Prostate gland (tissue), 2 donors: ENCODE measurements at regions not wholly inside any gene's neighbourhood (a gene's known extent, or its start where the extent isn't known, plus 50 kb on each side); places are given as distances from the start of the nearest gene placed in this dataset.

ENCODE experiments used
- DNase-seq: peaks from one replicate; pipeline ENCODE4 v3.0.0-alpha.2; 2019; ENCODE audit warnings: low spot score
- H3K27ac ChIP-seq, 2 donors: fragments of 200-600 bp; sonication (generic); 2 replicates each; pipeline ENCODE4 v1.5.1; 2017 to 2019
- H3K27me3 ChIP-seq: fragments of 200-600 bp; sonication (generic); replicated peaks from 2 replicates; pipeline ENCODE4 v1.5.1; 2019; ENCODE audit not compliant: insufficient read depth
- H3K36me3 ChIP-seq, 2 donors: fragments of 200-600 bp; sonication (generic); 1 replicate in 1 of 2; 2 replicates in 1 of 2; pipeline versions ENCODE4 v1.5.1 to v1.8.1; 2017 to 2019
- H3K4me1 ChIP-seq: fragments of 200-600 bp; sonication (generic); replicated peaks from 2 replicates; pipeline ENCODE4 v1.5.1; 2019
- H3K4me3 ChIP-seq, 2 donors: fragments of 200-600 bp; sonication (generic); 2 replicates each; pipeline ENCODE4 v1.5.1; 2017 to 2019
- H3K9me3 ChIP-seq: fragments of 200-600 bp; sonication (generic); 2 replicates; pipeline ENCODE4 v1.5.1; 2017
- POLR2A ChIP-seq: fragments of 450-650 bp; IDR thresholded peaks from one replicate; pipeline ENCODE4 v1.6.1; 2016; ENCODE audit warnings: antibody characterized with exemption, mild to moderate bottlenecking
- POLR2AphosphoS5 ChIP-seq: sonication (generic); formaldehyde crosslinking; IDR thresholded peaks from one replicate; pipeline ENCODE4 v1.6.1; 2017; ENCODE audit warnings: antibody characterized with exemption
- WGBS: methylation state at CpG from one replicate; pipeline ENCODE4 v1.1.5; 2018; 5-methylcytosine and 5-hydroxymethylcytosine counted together
- intact Hi-C: fragments of 100-400 bp; cut with DNase I; formaldehyde crosslinking; loops from one replicate; pipeline ENCODE4 v1.14.2; 2022
- TF ChIP-seq, protein P1 (sequence below), 4 experiments: fragments of 200-600 bp in 2 of 4; fragments of 450-650 bp in 2 of 4; sonication (generic) in 2 of 4; IDR thresholded peaks; 1 replicate in 3 of 4; 2 replicates in 1 of 4; pipeline ENCODE4 v1.5.1; 2016 to 2019; ENCODE audit warnings: antibody characterized with exemption in 4 of 4, mild to moderate bottlenecking in 2 of 4, moderate library complexity in 2 of 4

GRCh38 chr22:49100316-49100715, 727.4 kb downstream of the BRD1 start:
- 96% methylated on average over 4 of the region's 9 CpGs for WGBS
- no peak overlapping the region for H3K4me3 ChIP-seq
- H3K9me3 ChIP-seq: no peaks in the 10 kb centered on the region
- TF ChIP-seq POLR2AphosphoS5 (no peak), POLR2A (no peak)
- TF ChIP-seq, protein P1, sequence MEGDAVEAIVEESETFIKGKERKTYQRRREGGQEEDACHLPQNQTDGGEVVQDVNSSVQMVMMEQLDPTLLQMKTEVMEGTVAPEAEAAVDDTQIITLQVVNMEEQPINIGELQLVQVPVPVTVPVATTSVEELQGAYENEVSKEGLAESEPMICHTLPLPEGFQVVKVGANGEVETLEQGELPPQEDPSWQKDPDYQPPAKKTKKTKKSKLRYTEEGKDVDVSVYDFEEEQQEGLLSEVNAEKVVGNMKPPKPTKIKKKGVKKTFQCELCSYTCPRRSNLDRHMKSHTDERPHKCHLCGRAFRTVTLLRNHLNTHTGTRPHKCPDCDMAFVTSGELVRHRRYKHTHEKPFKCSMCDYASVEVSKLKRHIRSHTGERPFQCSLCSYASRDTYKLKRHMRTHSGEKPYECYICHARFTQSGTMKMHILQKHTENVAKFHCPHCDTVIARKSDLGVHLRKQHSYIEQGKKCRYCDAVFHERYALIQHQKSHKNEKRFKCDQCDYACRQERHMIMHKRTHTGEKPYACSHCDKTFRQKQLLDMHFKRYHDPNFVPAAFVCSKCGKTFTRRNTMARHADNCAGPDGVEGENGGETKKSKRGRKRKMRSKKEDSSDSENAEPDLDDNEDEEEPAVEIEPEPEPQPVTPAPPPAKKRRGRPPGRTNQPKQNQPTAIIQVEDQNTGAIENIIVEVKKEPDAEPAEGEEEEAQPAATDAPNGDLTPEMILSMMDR (IDR thresholded peaks at IDR 0.05): no peak
- H3K27ac ChIP-seq: no peak overlapping the region
- DNase-seq: no peak
- intact Hi-C loops: no loop called here
- H3K27me3 ChIP-seq: peaks cover 18% of the 10 kb centered on the region
- no peaks in the 10 kb centered on the region for H3K4me1 ChIP-seq
- no peaks in the 10 kb centered on the region for H3K36me3 ChIP-seq

- Histone ChIP-seq H3K9me3 (no peaks in the 10 kb centered on the region), H3K36me3 (no peaks in the 10 kb centered on the region), H3K4me3 (no peak overlapping the region), H3K4me1 (no peaks in the 10 kb centered on the region), H3K27ac (no peak overlapping the region), H3K27me3 (peaks cover 14% of the 10 kb centered on the region)
- 67% methylated on average over 15 of the region's 15 CpGs for WGBS
- intact Hi-C loops: no loop called here
- no peak for TF ChIP-seq POLR2A
- TF ChIP-seq, protein P1 (IDR thresholded peaks at IDR 0.05): no peak
- TF ChIP-seq POLR2AphosphoS5: no peak
- DNase-seq: no peak
These were observed 728.1 kb downstream of the BRD1 start for GRCh38 chr22:49099496-49100124.

DNA sequence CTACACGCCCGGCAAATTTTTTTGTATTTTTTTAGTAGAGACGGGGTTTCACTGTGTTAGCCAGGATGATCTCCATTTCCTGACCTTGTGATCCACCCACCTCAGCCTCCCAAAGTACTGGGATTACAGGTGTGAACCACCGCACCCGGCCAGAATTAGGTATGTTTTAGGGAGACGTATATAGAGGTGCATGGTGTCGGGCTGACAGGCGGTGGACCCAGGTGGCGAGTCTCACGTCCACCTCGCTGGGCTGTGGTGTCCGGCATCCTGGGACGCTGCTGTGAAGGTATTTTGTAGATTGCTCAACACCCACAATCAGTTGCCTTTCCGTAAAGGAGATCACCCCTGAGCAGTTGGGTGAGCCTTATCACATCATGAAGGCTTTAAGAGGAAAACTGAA, 728.6 kb downstream of the BRD1 start:
- DNase-seq: no peak
- H3K9me3 ChIP-seq: no peaks in the 10 kb centered on the region
- no peaks in the 10 kb centered on the region for H3K4me1 ChIP-seq
- H3K27me3 ChIP-seq: peaks cover 14% of the 10 kb centered on the region
- H3K27ac ChIP-seq: no peak overlapping the region
- intact Hi-C loops: no loop called here
- 90% methylated on average over 14 of the region's 14 CpGs for WGBS
- TF ChIP-seq, protein P1 (IDR thresholded peaks at IDR 0.05): no peak
- no peak for TF ChIP-seq POLR2A
- H3K4me3 ChIP-seq: no peak overlapping the region
- no peaks in the 10 kb centered on the region for H3K36me3 ChIP-seq

DNA sequence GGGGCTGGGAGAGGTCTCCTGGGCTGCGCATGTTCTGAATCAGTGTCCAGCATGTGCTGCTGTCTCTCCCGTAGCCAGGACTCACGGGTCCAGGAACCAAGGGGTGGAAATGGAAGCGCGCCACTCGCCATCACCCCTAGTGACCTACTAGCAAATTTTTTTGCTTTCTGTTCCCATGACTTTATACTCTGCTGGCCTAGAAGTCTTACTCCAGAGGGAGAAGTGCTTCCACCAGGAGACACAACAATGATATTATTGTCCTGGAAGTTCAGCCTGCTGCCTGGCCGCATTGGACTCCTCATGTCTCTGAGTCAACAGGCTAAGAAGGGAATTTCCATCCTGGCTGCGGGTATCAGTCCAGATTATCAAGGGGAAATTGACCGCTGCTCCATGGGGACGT, 729.7 kb downstream of the BRD1 start:
- no peak for TF ChIP-seq POLR2AphosphoS5
- TF ChIP-seq, protein P1 (IDR thresholded peaks at IDR 0.05): no peak
- TF ChIP-seq POLR2A: no peak
- Histone ChIP-seq H3K27ac (no peak overlapping the region), H3K4me3 (no peak overlapping the region), H3K27me3 (peaks cover 15% of the 10 kb centered on the region), H3K9me3 (no peaks in the 10 kb centered on the region), H3K4me1 (no peaks in the 10 kb centered on the region), H3K36me3 (no peaks in the 10 kb centered on the region)
- intact Hi-C loops: no loop called here
- DNase-seq: no peak
- 87% methylated on average over 10 of the region's 10 CpGs for WGBS

GRCh38 chr22:49097171-49097925, 730.3 kb downstream of the BRD1 start:
- H3K4me3 ChIP-seq: no peak overlapping the region
- intact Hi-C loops: no loop called here
- peaks cover 18% of the 10 kb centered on the region for H3K27me3 ChIP-seq
- no peaks in the 10 kb centered on the region for H3K4me1 ChIP-seq
- H3K36me3 ChIP-seq: no peaks in the 10 kb centered on the region
- H3K27ac ChIP-seq: no peak overlapping the region
- DNase-seq: no peak
- TF ChIP-seq, protein P1 (IDR thresholded peaks at IDR 0.05): no peak
- no peak for TF ChIP-seq POLR2AphosphoS5
- no peak for TF ChIP-seq POLR2A
- 87% methylated on average over 20 of the region's 20 CpGs for WGBS
- no peaks in the 10 kb centered on the region for H3K9me3 ChIP-seq
